Lung (tissue), 11 donors: ENCODE measurements at regions not wholly inside any gene's neighbourhood (a gene's known extent, or its start where the extent isn't known, plus 50 kb on each side); places are given as distances from the start of the nearest gene placed in this dataset.

Experiments
- ATAC-seq: fragments of 200-7000 bp; cut with Tn5 transposase; one replicate; pipeline ENCODE4 v1.9.1; 2020; ENCODE audit warnings: moderate number of reproducible peaks; ENCODE audit not compliant: insufficient read depth, low FRiP score
- DNase-seq, 3 donors: peaks; one replicate each; pipeline ENCODE4 v3.0.0-alpha.2; 2013 to 2017
- H3K27ac ChIP-seq, 2 donors: one replicate each; pipeline ENCODE4 v1.5.1; 2013; ENCODE audit warnings: mild to moderate bottlenecking in 2 of 2, moderate library complexity in 2 of 2, control low read depth in 1 of 2, inconsistent platforms in 1 of 2, low read depth in 1 of 2, low read length in 1 of 2
- H3K27me3 ChIP-seq, 3 donors: one replicate each; pipeline ENCODE4 v1.5.1; 2013; ENCODE audit warnings: low read length in 2 of 3; ENCODE audit not compliant: control insufficient read depth in 3 of 3, insufficient read depth in 3 of 3
- H3K36me3 ChIP-seq, 4 donors: one replicate each; pipeline ENCODE4 v1.5.1; 2013; ENCODE audit warnings: low read length in 4 of 4, mild to moderate bottlenecking in 1 of 4, moderate library complexity in 1 of 4; ENCODE audit not compliant: control insufficient read depth in 4 of 4, insufficient read depth in 4 of 4
- H3K4me1 ChIP-seq, 5 donors: one replicate each; pipeline ENCODE4 v1.5.1; 2013; ENCODE audit warnings: low read length in 5 of 5, mild to moderate bottlenecking in 2 of 5, moderate library complexity in 1 of 5; ENCODE audit not compliant: control insufficient read depth in 5 of 5, insufficient read depth in 5 of 5
- H3K4me3 ChIP-seq: one replicate; pipeline ENCODE4 v1.5.1; 2013; ENCODE audit warnings: mild to moderate bottlenecking, control low read depth, moderate library complexity
- H3K9ac ChIP-seq, 2 donors: one replicate each; pipeline ENCODE4 v1.5.1; 2013; ENCODE audit warnings: low read length in 2 of 2, control low read depth in 1 of 2; ENCODE audit not compliant: insufficient read depth in 1 of 2
- H3K9me3 ChIP-seq, 4 donors: one replicate each; pipeline ENCODE4 v1.5.1; 2013; ENCODE audit warnings: low read length in 3 of 4, mild to moderate bottlenecking in 1 of 4, moderate library complexity in 1 of 4; ENCODE audit not compliant: control insufficient read depth in 4 of 4, insufficient read depth in 3 of 4
- WGBS, 2 donors: extraction: QIAGEN DNeasy Blood & Tissue Kit; methylation state at CpG; one replicate each; pipeline ENCODE4 v1.1.7; 2013; 5-methylcytosine and 5-hydroxymethylcytosine counted together
- TF ChIP-seq, protein P1 (sequence below): IDR thresholded peaks from 2 replicates; pipeline ENCODE4 v1.5.1; 2012; ENCODE audit warnings: mild to moderate bottlenecking; ENCODE audit errors: control extremely low read depth, extremely low read depth
- donor health status: control.
- donor health status: control.
- donor health status: Bipolar disorder and iron deficiency.
- donor health status: healthy.
- donor health status: DM: yes; HTN: yes; CAD: no.

DNA sequence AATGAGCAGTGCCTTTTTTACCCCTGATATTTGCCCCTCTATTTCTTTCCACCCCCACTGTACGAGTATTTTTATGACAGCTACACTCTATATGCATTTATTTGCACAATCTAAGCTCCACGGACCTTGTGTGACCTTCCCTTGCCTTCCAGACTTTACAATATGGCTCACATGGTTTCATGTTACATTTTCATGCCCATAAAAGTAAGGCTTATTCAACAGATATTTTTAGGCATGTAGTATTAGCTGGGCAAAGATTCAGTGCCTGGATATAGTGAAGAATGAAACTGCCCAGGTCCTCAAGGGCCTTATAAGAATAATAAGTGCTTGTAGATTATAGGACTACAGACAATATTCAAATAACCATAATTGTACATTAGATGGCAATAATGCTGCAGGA, 481.9 kb upstream of the CNTN4 start:
- 23 to 32% methylated on average over 2 of the region's 2 CpGs for WGBS, 2 donors

DNA sequence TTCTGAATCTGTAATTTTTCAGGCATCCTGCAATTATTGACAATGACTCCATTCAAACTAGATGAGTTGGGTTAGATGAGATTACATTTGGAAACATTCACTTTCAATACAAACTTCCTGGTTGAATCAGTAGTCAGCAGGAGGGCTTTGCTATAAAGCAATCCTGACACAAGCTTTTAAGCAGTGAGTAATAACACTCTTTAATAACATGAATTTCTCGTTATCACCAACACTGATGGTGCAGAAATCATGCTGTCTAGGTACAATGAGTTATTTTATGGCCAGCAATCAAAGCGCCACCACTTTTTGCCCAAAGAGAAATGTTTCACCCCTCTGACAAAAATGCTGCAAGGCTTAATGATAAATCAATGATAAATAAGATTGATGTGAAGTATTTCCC, 474.8 kb upstream of the CNTN4 start:
- no peaks in the 10 kb centered on the region for H3K4me1 ChIP-seq
- no peak overlapping the region for H3K27ac ChIP-seq
- H3K4me3 ChIP-seq: no peak overlapping the region
- WGBS, 2 donors: 85 to 87% methylated on average over 2 of the region's 2 CpGs
- TF ChIP-seq, protein P1, sequence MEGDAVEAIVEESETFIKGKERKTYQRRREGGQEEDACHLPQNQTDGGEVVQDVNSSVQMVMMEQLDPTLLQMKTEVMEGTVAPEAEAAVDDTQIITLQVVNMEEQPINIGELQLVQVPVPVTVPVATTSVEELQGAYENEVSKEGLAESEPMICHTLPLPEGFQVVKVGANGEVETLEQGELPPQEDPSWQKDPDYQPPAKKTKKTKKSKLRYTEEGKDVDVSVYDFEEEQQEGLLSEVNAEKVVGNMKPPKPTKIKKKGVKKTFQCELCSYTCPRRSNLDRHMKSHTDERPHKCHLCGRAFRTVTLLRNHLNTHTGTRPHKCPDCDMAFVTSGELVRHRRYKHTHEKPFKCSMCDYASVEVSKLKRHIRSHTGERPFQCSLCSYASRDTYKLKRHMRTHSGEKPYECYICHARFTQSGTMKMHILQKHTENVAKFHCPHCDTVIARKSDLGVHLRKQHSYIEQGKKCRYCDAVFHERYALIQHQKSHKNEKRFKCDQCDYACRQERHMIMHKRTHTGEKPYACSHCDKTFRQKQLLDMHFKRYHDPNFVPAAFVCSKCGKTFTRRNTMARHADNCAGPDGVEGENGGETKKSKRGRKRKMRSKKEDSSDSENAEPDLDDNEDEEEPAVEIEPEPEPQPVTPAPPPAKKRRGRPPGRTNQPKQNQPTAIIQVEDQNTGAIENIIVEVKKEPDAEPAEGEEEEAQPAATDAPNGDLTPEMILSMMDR: no peak
- DNase-seq: no peak
- no peaks in the 10 kb centered on the region for H3K36me3 ChIP-seq
- no peaks in the 10 kb centered on the region for H3K9me3 ChIP-seq
- no peaks in the 10 kb centered on the region for H3K27me3 ChIP-seq
- ATAC-seq: no peak
- no peak overlapping the region for H3K9ac ChIP-seq

More for the DNA sequence above, 481.9 kb upstream of the CNTN4 start:
- H3K9me3 ChIP-seq: no peaks in the 10 kb centered on the region
- H3K4me1 ChIP-seq: no peaks in the 10 kb centered on the region
- no peaks in the 10 kb centered on the region for H3K36me3 ChIP-seq
- DNase-seq (peak in 1 of 3 donors; percentile 15), ATAC-seq (no peak)
- no peak overlapping the region for H3K27ac ChIP-seq
- H3K9ac ChIP-seq: no peak overlapping the region
- TF ChIP-seq, protein P1: no peak
- no peaks in the 10 kb centered on the region for H3K27me3 ChIP-seq
- H3K4me3 ChIP-seq: no peak overlapping the region

DNA sequence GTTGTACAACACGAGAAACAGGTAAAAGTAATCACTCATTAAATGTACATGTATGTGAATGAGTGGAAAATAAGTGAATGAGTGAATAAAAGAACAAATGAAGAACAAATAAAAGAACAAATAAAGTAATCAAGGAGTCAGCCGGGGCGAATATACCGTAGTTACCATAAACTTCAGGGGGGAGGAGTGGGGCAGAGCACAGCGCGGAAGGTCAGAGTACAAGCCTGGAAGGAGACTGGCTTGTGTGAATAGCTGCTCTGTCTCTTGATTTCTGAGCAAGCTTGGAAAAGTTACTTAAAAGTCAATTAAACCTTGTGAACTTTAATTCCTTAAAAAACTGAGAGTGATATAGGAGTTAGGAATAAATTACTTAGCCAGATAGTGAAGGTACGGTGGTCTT, 466.5 kb upstream of the CNTN4 start:
- Histone ChIP-seq H3K4me3 (no peak overlapping the region), H3K27me3 (no peaks in the 10 kb centered on the region), H3K4me1 (no peaks in the 10 kb centered on the region), H3K9me3 (no peaks in the 10 kb centered on the region), H3K9ac (no peak overlapping the region), H3K36me3 (no peaks in the 10 kb centered on the region), H3K27ac (no peak overlapping the region)
- ATAC-seq (no peak), DNase-seq (no peak)
- 90 to 93% methylated on average over 7 of the region's 7 CpGs for WGBS, 2 donors
- TF ChIP-seq, protein P1: no peak

DNA sequence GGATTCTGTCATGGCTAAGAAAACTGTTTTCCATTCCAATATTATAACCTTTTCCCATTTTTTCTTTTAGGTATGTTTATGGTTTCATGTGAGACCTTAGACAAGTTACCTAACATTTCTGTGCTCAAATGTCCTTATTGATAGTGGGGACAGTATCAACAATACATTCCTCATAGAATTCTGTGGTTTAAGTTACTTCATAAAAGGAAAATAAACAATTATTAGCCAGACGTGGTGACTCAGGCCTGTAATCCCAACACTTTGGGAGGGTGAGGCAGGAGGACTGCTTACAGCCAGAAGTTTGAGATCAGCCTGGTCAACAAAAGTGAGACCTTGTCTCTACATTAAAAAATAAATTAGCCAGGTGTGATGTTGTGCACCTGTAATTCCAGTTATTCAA, 436.8 kb upstream of the CNTN4 start:
- no peak for DNase-seq
- no peaks in the 10 kb centered on the region for H3K9me3 ChIP-seq
- no peaks in the 10 kb centered on the region for H3K4me1 ChIP-seq
- H3K27me3 ChIP-seq: no peaks in the 10 kb centered on the region
- no peak overlapping the region for H3K4me3 ChIP-seq
- no peak overlapping the region for H3K9ac ChIP-seq
- ATAC-seq: no peak
- WGBS, 2 donors: 45 to 58% methylated on average over 1 of the region's 1 CpG
- TF ChIP-seq, protein P1: no peak
- H3K36me3 ChIP-seq: no peaks in the 10 kb centered on the region
- H3K27ac ChIP-seq: no peak overlapping the region
